ENCODE measurements at regions not wholly inside any gene's neighbourhood (a gene's known extent, or its start where the extent isn't known, plus 50 kb on each side); places are given as distances from the start of the nearest gene placed in this dataset.

GRCh38 chr7:20560325-20561180 is 54.9 kb upstream of the ABCB5 start:
- POLR2A ChIA-PET: no interaction called here
- no peak for DNase-seq (ENCODE audit: low read depth, low spot score)
- TF ChIP-seq CTCF (IDR thresholded peaks at IDR 0.05; ENCODE audit: low read depth, low read length): no peak

DNA sequence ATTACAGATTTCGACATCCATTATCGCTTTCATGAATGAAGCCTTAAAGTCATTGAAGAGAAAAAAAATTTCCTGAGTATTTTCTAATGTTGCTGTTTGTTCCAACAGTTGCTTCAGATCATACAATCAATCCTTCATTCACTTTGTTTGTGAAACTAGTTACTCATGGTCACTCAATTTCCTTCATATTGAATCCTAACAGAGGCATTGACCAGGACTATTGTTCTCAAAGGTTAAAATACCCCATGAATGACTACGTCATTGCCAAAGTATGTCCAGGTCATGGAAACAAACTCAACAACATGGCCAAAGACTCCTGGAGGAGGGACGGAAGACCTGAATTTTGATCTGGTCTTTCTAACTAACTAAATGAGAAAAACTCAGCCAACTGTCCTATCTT is 54.0 kb upstream of the ABCB5 start:
- TF ChIP-seq CTCF (IDR thresholded peaks at IDR 0.05; ENCODE audit: low read depth, low read length): no peak
- Histone ChIP-seq H3K27ac (ENCODE audit: low read depth, low read length) (no peak overlapping the region), H3K27me3 (ENCODE audit: control insufficient read depth, insufficient read depth, low read length) (no peaks in the 10 kb centered on the region), H3K4me3 (ENCODE audit: low read depth, low read length) (no peak overlapping the region), H3K9me3 (ENCODE audit: control insufficient read depth, insufficient read depth, low read length) (peaks cover 15% of the 10 kb centered on the region; the same call in 1 of the 2 replicates)
- DNase-seq (ENCODE audit: low read depth, low spot score): no peak
- ChIA-PET CTCF (no interaction called here), POLR2A (no interaction called here)

More at GRCh38 chr7:20560325-20561180, 54.9 kb upstream of the ABCB5 start:
- Histone ChIP-seq H3K27ac (ENCODE audit: low read depth, low read length) (no peak overlapping the region), H3K27me3 (ENCODE audit: control insufficient read depth, insufficient read depth, low read length) (no peaks in the 10 kb centered on the region), H3K4me3 (ENCODE audit: low read depth, low read length) (no peak overlapping the region), H3K9me3 (ENCODE audit: control insufficient read depth, insufficient read depth, low read length) (peaks cover 15% of the 10 kb centered on the region; the same call in 1 of the 2 replicates)
- CTCF ChIA-PET: no interaction called here

DNA sequence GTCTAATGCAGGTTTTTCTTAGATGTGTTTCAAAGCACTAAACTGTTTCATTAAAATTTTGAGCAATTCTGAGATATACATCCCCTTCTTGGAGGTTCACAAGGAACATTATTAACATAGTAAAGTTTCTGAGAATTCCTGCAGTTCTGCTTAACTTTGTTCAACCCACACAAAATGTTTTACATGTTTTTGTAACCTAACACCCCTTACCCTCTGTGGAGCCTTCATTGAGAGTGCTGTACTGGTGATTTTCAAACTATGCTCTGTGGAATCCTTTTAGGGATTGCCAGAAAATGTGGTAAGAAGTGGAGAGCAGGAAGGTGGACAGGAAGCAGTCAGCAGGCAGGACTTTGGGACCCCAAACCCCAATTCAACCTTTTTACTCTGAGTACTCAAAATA is 53.6 kb upstream of the ABCB5 start:
- Histone ChIP-seq H3K27ac (ENCODE audit: low read depth, low read length) (no peak overlapping the region), H3K9me3 (ENCODE audit: control insufficient read depth, insufficient read depth, low read length) (peaks cover 15% of the 10 kb centered on the region; the same call in 1 of the 2 replicates), H3K27me3 (ENCODE audit: control insufficient read depth, insufficient read depth, low read length) (no peaks in the 10 kb centered on the region), H3K4me3 (ENCODE audit: low read depth, low read length) (no peak overlapping the region)
- TF ChIP-seq CTCF (IDR thresholded peaks at IDR 0.05; ENCODE audit: low read depth, low read length): no peak
- no peak for DNase-seq (ENCODE audit: low read depth, low spot score)
- ChIA-PET CTCF (no interaction called here), POLR2A (no interaction called here)

- H3K4me3 ChIP-seq (ENCODE audit: low read depth, low read length): no peak overlapping the region
- CTCF ChIA-PET: no interaction called here
- peaks cover 15% of the 10 kb centered on the region; the same call in 1 of the 2 replicates for H3K9me3 ChIP-seq (ENCODE audit: control insufficient read depth, insufficient read depth, low read length)
- no peaks in the 10 kb centered on the region for H3K27me3 ChIP-seq (ENCODE audit: control insufficient read depth, insufficient read depth, low read length)
- POLR2A ChIA-PET: no interaction called here
- DNase-seq (ENCODE audit: low read depth, low spot score): no peak
- H3K27ac ChIP-seq (ENCODE audit: low read depth, low read length): no peak overlapping the region
- TF ChIP-seq CTCF (IDR thresholded peaks at IDR 0.05; ENCODE audit: low read depth, low read length): no peak
Measured at GRCh38 chr7:20562461-20562860, 53.0 kb upstream of the ABCB5 start.

Data from AG04450 (cell line).